ENCODE measurements at regions not wholly inside any gene's neighbourhood (a gene's known extent, or its start where the extent isn't known, plus 50 kb on each side); places are given as distances from the start of the nearest gene placed in this dataset.

DNA sequence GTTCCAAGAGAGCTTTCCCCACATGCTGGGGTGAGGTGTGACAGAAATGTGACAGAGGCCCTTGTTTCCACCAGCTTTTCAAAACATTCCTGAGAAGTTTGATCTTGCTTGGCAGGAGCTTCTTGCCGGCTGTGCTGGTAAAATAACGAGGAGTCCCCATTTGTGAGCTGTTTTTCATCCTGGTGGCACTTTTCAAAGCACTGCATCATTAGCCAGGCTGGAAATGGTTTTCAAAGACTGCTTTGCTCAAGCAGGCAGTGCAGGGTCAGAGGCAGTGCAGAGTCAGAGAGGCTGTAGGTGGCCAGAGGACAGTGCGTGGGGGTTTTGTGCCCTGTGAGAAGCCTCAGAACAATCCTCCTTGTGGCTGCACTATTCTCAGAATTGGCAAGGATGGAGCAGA is 75.8 kb upstream of the KCNA3 start:
- Histone ChIP-seq H3K4me1 (no peaks in the 10 kb centered on the region), H3K4me2 (no peak overlapping the region), H3K4me3 (no peak overlapping the region), H2AFZ (replicated peaks) (no peak overlapping the region), H3F3A (ENCODE audit: low read depth) (no peaks in the 10 kb centered on the region), H3K9me3 (ENCODE audit: low read depth) (no peaks in the 10 kb centered on the region), H3K9ac (no peak overlapping the region), H3K27me3 (no peaks in the 10 kb centered on the region), H4K20me1 (ENCODE audit: low read depth) (peaks cover 11% of the 10 kb centered on the region), H3K36me3 (no peaks in the 10 kb centered on the region), H3K79me2 (ENCODE audit: low read depth) (no peaks in the 10 kb centered on the region), H3K27ac (no peak overlapping the region)
- H3K4me1 Mint-ChIP-seq, result no peaks in the 10 kb centered on the region
- H3K27me3 Mint-ChIP-seq (ENCODE audit: insufficient read depth, low read depth), result no peaks in the 10 kb centered on the region
- no peak for TF ChIP-seq EZH2phosphoT487 (IDR thresholded peaks at IDR 0.05)
- TF ChIP-seq, protein P1, sequence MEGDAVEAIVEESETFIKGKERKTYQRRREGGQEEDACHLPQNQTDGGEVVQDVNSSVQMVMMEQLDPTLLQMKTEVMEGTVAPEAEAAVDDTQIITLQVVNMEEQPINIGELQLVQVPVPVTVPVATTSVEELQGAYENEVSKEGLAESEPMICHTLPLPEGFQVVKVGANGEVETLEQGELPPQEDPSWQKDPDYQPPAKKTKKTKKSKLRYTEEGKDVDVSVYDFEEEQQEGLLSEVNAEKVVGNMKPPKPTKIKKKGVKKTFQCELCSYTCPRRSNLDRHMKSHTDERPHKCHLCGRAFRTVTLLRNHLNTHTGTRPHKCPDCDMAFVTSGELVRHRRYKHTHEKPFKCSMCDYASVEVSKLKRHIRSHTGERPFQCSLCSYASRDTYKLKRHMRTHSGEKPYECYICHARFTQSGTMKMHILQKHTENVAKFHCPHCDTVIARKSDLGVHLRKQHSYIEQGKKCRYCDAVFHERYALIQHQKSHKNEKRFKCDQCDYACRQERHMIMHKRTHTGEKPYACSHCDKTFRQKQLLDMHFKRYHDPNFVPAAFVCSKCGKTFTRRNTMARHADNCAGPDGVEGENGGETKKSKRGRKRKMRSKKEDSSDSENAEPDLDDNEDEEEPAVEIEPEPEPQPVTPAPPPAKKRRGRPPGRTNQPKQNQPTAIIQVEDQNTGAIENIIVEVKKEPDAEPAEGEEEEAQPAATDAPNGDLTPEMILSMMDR (IDR thresholded peaks at IDR 0.05), result no peak
- TF ChIP-seq EZH2 (IDR thresholded peaks at IDR 0.05), result no peak
- H3K4me3 Mint-ChIP-seq, result no peak overlapping the region
- no peaks in the 10 kb centered on the region for H3K36me3 Mint-ChIP-seq
- H3K27ac Mint-ChIP-seq, result no peak overlapping the region
- H3K9me3 Mint-ChIP-seq, result no peaks in the 10 kb centered on the region
- DNase-seq (ENCODE audit: low spot score), result peak; percentile 9

DNA sequence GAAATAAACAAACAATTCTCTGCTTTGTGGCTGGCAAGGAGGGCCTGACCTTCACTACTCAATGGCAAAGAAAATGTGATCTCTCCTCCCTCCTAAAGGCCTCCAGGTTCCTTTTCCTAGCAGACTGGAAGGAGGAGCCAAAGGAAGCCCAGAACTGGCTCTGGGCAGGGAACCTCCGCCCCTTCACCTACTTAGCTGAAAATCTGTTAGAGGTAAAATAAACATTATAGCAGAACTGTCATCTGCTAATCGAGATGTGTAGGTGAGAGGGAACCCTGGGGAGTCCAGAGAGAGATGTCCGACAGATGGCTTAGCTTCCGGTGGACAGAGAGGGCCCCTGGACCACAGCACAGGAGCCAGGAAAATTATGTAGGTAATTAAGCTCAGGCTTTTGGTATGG is 75.2 kb upstream of the KCNA3 start:
- Histone ChIP-seq H3K4me3 (no peak overlapping the region), H3K27ac (no peak overlapping the region), H3K9ac (no peak overlapping the region), H2AFZ (replicated peaks) (no peak overlapping the region), H3K27me3 (no peaks in the 10 kb centered on the region), H3K9me3 (ENCODE audit: low read depth) (no peaks in the 10 kb centered on the region), H3K4me2 (no peak overlapping the region), H3F3A (ENCODE audit: low read depth) (no peaks in the 10 kb centered on the region), H3K4me1 (no peaks in the 10 kb centered on the region), H3K36me3 (no peaks in the 10 kb centered on the region), H4K20me1 (ENCODE audit: low read depth) (peaks cover 11% of the 10 kb centered on the region), H3K79me2 (ENCODE audit: low read depth) (no peaks in the 10 kb centered on the region)
- H3K27ac Mint-ChIP-seq, result no peak overlapping the region
- no peaks in the 10 kb centered on the region for H3K4me1 Mint-ChIP-seq
- no peaks in the 10 kb centered on the region for H3K36me3 Mint-ChIP-seq
- TF ChIP-seq, protein P1 (IDR thresholded peaks at IDR 0.05), result no peak
- TF ChIP-seq EZH2phosphoT487 (IDR thresholded peaks at IDR 0.05) (no peak), EZH2 (IDR thresholded peaks at IDR 0.05) (no peak)
- H3K9me3 Mint-ChIP-seq, result no peaks in the 10 kb centered on the region
- no peak overlapping the region for H3K4me3 Mint-ChIP-seq
- H3K27me3 Mint-ChIP-seq (ENCODE audit: insufficient read depth, low read depth), result peaks cover 5% of the 10 kb centered on the region
- no peak for DNase-seq (ENCODE audit: low spot score)

DNA sequence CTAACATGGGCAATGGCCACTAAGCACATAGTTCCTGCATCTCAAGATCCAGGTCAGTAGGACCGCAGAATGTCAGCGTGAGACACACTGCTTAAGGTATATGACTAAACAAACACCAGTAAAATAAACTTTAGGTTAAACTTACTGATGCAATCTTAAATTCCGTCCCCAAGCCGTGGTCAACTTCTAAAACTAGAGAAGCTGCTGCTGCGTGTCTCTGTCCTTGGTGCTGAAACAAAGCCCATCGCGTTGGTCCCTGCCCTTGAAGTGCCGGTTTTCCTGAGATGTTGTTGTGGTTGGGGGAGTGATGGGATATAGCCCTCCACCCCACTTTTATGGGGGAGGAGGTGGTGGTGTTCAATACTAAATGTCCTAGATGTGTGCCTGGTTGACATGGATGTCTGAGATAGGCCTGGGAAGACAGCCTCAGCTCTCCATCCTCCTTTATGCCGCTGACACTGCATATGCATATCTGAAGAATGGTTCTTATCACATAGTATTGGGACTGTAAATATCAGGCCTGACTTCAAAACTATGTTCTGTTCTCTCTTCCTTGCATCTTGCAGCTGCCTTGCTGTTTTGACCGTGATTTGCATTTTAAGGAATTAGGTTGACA is 72.0 kb upstream of the KCNA3 start:
- no peak overlapping the region for H3K27ac Mint-ChIP-seq
- TF ChIP-seq, protein P1 (IDR thresholded peaks at IDR 0.05), result no peak
- TF ChIP-seq EZH2 (IDR thresholded peaks at IDR 0.05) (no peak), EZH2phosphoT487 (IDR thresholded peaks at IDR 0.05) (no peak)
- peaks cover 11% of the 10 kb centered on the region for H4K20me1 ChIP-seq (ENCODE audit: low read depth)

More for the DNA sequence above, 72.0 kb upstream of the KCNA3 start:
- Mint-ChIP-seq H3K27me3 (ENCODE audit: insufficient read depth, low read depth) (peaks cover 5% of the 10 kb centered on the region), H3K4me1 (no peaks in the 10 kb centered on the region), H3K36me3 (no peaks in the 10 kb centered on the region), H3K9me3 (no peaks in the 10 kb centered on the region), H3K4me3 (no peak overlapping the region)
- Histone ChIP-seq H3K9ac (no peak overlapping the region), H3K79me2 (ENCODE audit: low read depth) (no peaks in the 10 kb centered on the region), H3K27ac (no peak overlapping the region), H2AFZ (replicated peaks) (no peak overlapping the region), H3K4me3 (no peak overlapping the region), H3K27me3 (no peaks in the 10 kb centered on the region), H3K4me2 (no peak overlapping the region), H3K4me1 (no peaks in the 10 kb centered on the region), H3K36me3 (no peaks in the 10 kb centered on the region), H3F3A (ENCODE audit: low read depth) (no peaks in the 10 kb centered on the region), H3K9me3 (ENCODE audit: low read depth) (no peaks in the 10 kb centered on the region)
- peak; percentile 84 for DNase-seq (ENCODE audit: low spot score)

All from neural progenitor cell (in vitro differentiated cells).